ENCODE measurements at regions not wholly inside any gene's neighbourhood (a gene's known extent, or its start where the extent isn't known, plus 50 kb on each side); places are given as distances from the start of the nearest gene placed in this dataset.

- TF ChIP-seq POLR2A (IDR thresholded peaks at IDR 0.05) (no peak), CTCF (IDR thresholded peaks at IDR 0.05) (no peak)
Observed at GRCh38 chr3:166190360-166190759, 353.1 kb upstream of the BCHE start.

Data from body of pancreas (tissue), 4 donors.